Stimulated activated naive CD8-positive, alpha-beta T cell treated with anti-CD3 and anti-CD28 coated beads, Interleukin-15, Interleukin-2, amounts not matched to agents 100 U/mL and 50 U/mL, for 24 hours (primary cell): ENCODE measurements at regions not wholly inside any gene's neighbourhood (a gene's known extent, or its start where the extent isn't known, plus 50 kb on each side); places are given as distances from the start of the nearest gene placed in this dataset.
"Not testable (repeated sequence)": the region's sequence is repeated elsewhere in the genome, so short reads cannot be mapped to it uniquely, and the experiment has no call there.

Experiments
- ATAC-seq: fragments of 150-1000 bp; cut with Tn5 transposase; one replicate; pipeline ENCODE4 v1.10.0; 2021
- DNase-seq: peaks from one replicate; pipeline ENCODE4 v3.0.0; 2021

- ATAC-seq = no peak
- DNase-seq = no peak
These were observed 448.7 kb upstream of the HNRNPA3 start for GRCh38 chr2:176763851-176764404.

- ATAC-seq (no peak), DNase-seq (no peak)
These were observed 447.7 kb upstream of the HNRNPA3 start for GRCh38 chr2:176764921-176765320.

- no peak for ATAC-seq
- DNase-seq = no peak
These were observed 446.6 kb upstream of the HNRNPA3 start for GRCh38 chr2:176766005-176766404.

GRCh38 chr2:176768185-176768584 is 444.4 kb upstream of the HNRNPA3 start:
- DNase-seq (no peak), ATAC-seq (no peak)

- ATAC-seq (no peak), DNase-seq (no peak)
These were observed 443.6 kb upstream of the HNRNPA3 start for GRCh38 chr2:176769021-176769420.

GRCh38 chr2:176769499-176770370 is 442.9 kb upstream of the HNRNPA3 start:
- no peak for ATAC-seq
- DNase-seq = no peak

GRCh38 chr2:176772816-176773215 is 439.8 kb upstream of the HNRNPA3 start:
- ATAC-seq (no peak), DNase-seq (no peak)

GRCh38 chr2:176774766-176775451 is 437.7 kb upstream of the HNRNPA3 start:
- ATAC-seq (no peak), DNase-seq (no peak)

- DNase-seq (no peak), ATAC-seq (no peak)
These were observed 435.3 kb upstream of the HNRNPA3 start for GRCh38 chr2:176777262-176777661.

GRCh38 chr2:176779917-176780316 is 432.7 kb upstream of the HNRNPA3 start:
- no peak for DNase-seq
- no peak for ATAC-seq

- no peak for DNase-seq
These were observed 432.2 kb upstream of the HNRNPA3 start for GRCh38 chr2:176780348-176780747.

GRCh38 chr2:176781570-176782217 is 430.9 kb upstream of the HNRNPA3 start:
- ATAC-seq = no peak
- DNase-seq = no peak

More at GRCh38 chr2:176780348-176780747, 432.2 kb upstream of the HNRNPA3 start:
- no peak for ATAC-seq

- no peak for ATAC-seq
- no peak for DNase-seq
These were observed 427.9 kb upstream of the HNRNPA3 start for GRCh38 chr2:176784633-176785200.

- DNase-seq = no peak
- ATAC-seq = no peak
These were observed 422.8 kb upstream of the HNRNPA3 start for GRCh38 chr2:176789751-176790150.

GRCh38 chr2:176790468-176790867 is 422.1 kb upstream of the HNRNPA3 start:
- DNase-seq (no peak), ATAC-seq (no peak)

- DNase-seq (no peak), ATAC-seq (no peak)
These were observed 418.8 kb upstream of the HNRNPA3 start for GRCh38 chr2:176793792-176794191.

GRCh38 chr2:176794392-176794791 is 418.2 kb upstream of the HNRNPA3 start:
- DNase-seq (no peak), ATAC-seq (no peak)

- DNase-seq = no peak
- no peak for ATAC-seq
These were observed 416.8 kb upstream of the HNRNPA3 start for GRCh38 chr2:176795823-176796222.

- not testable (repeated sequence) for ATAC-seq, DNase-seq
These were observed 415.9 kb upstream of the HNRNPA3 start for GRCh38 chr2:176796677-176797076.

GRCh38 chr2:176804392-176804791 is 408.2 kb upstream of the HNRNPA3 start:
- ATAC-seq (no peak), DNase-seq (no peak)

GRCh38 chr2:176805345-176805744 is 407.2 kb upstream of the HNRNPA3 start:
- ATAC-seq (no peak), DNase-seq (no peak)

GRCh38 chr2:176812246-176812775 is 400.3 kb upstream of the HNRNPA3 start:
- DNase-seq = no peak
- no peak for ATAC-seq
